SKM-1 (cell line): ENCODE measurements at regions not wholly inside any gene's neighbourhood (a gene's known extent, or its start where the extent isn't known, plus 50 kb on each side); places are given as distances from the start of the nearest gene placed in this dataset.

Experiments
- DNase-seq: peaks from one replicate; lab custom pipeline; 2025; ENCODE audit not compliant: unreplicated experiment; lab: John Stamatoyannopoulos, UW

DNA sequence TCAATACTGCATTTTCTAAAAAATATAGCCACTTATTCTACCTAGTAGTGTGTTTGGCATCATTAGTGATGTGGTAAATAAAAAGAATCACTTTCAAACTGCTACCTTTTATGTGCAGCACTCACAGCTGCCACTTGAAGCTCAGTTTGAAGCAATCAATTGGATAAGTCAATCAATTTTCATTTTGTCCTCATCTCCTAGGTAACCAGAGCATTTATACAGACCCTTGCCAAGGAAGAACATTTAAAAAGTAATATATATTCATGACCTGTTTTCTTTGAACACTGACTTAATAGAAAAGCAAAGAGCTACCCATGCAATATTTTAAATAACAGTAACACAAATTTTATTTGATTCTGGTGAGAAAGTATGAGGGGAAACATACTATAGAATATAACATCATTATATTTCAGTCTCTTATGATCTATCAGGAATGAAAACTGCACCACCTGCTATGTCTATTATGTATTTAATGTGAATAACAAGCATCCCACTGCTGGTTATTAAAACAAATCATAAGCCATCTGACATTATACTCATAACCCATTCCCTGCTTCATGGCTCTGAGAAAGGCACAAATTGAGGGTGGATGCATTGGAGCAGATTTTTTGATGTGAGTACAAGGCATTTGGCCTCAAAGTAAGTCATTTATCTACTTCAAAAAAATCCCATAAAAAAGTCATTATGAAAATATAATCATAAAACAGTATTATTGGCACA lies 168.4 kb upstream of the C21orf91 start:
- DNase-seq = no peak

DNA sequence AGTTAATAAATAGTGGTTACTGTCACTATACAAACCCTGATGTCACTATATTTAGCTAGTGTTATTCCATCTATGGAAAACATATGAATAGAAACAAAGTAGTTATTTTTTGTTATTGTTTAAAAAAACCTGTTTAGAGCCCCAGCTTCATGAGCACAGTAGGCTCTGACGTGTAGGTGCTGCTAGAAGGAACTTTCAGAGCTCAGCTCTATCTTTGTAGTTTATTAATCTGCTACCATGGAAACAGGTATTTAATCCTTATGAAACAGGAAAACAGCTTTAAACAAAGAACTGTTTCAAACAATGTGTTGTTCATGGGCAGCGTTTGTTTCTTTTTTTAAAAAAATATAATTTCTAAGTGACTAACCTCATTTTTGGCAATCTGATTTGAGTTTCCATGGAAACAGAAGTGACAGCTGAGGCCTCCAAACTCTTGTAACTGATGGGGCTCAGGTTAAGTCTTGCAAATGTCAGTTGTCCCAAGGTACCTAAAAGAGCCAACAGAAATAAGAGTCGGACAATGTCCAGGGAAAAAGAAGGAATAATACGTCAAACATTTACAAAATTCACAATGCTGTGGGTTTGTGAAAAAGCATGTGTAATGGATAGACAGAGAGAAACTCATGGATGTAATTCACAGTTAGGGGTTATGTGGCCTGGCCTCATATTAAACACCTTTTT lies 162.0 kb upstream of the C21orf91 start:
- DNase-seq = no peak

- no peak for DNase-seq
Observed at GRCh38 chr21:17979763-17980162, 160.6 kb upstream of the C21orf91 start.

DNA sequence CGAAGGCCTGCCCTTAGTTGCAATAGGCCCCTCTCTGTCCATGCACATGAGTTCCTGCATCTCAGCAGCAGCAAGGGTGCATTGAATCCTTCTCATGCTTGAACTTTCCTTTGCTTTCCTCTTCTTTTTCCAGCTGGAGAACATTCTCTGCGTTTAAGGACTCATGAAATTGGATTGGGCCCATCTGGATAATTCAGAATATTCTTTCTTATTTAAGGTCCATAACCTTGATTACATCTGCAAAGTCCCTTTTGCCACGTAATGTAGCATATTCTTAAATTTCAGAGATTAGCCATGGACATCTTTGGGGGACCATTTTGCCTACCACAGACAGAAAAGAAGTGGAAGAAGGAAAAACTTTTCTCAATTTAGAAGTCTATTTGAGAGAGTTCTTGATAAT lies 159.7 kb upstream of the C21orf91 start:
- DNase-seq = no peak

- DNase-seq = no peak
Observed at GRCh38 chr21:17976691-17977090, 157.5 kb upstream of the C21orf91 start.

- DNase-seq = no peak
Observed at GRCh38 chr21:17976139-17976538, 157.0 kb upstream of the C21orf91 start.

DNA sequence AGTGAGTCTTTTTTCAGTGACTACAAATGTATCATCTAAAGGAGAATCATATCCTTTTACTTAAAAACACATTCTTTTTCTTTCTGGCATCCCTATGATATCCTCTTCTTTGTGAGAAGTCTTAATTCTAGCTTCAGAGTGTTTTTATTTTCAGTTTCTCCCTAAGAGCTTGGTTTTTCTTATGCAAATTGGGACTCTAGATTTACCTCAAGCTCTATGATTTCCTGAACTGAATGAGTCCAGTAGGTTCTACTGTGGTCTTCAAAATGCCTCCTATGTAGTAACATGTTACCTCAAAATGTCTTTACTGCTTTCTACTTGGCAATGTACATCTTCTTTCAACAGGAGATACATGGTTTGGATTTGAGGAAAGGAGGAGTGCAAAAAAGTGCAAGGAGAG lies 148.2 kb upstream of the C21orf91 start:
- no peak for DNase-seq

GRCh38 chr21:17964716-17965115 lies 145.6 kb upstream of the C21orf91 start:
- no peak for DNase-seq

DNA sequence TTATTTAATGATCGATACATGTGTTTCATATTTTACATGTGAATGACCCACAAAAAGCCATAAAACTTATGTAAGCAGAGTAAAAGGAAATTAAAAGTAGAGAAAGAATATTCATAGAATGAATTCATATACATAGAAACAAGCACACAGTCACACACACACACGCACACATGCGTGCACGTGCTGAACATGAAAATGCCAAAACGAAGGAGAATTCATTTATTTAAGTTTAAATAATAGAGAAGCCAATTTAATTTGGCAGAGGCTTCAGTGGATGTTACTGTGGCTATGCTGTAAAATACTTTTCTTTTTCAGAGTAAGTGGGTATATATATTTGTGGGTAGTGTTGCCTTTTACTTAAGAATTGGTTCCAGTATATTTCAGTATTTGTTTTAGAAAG lies 145.0 kb upstream of the C21orf91 start:
- no peak for DNase-seq

GRCh38 chr21:17950591-17950990 lies 131.4 kb upstream of the C21orf91 start:
- no peak for DNase-seq

DNA sequence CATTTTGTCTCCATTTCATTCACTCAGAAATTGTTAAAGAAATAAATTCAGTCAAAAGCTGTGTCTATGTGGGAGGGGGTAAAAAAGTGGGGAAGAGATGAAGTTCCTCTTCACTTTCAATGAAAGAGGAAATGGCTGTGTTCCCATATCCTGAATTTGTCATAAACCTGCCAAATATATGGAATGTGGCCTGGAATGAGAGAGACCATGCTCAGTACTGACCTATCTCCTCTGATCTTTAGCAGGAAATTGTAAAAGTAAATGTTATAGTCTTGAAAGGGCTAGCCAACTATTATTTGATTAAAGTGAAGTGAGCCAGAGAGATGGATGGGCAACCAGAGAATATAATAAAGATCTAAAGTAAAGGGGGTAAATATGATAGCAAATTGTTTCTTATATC lies 130.3 kb upstream of the C21orf91 start:
- no peak for DNase-seq

DNA sequence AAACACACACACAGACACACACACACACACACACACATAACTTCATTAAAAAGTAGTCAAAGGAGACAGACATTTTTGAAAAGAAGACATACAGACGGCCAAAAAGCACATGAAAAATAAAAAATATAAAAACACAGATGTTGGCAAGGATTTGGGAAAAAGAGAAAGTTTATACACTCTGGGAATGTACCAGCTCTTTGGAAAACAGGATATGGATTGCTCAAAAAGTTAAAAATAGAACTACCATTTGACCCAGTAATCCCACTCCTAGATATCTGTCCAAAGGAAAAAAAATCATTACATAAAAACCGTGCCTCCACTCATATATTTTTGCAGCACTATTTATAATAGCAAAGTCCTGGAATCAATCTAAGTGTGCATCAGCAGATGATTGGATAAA lies 128.4 kb upstream of the C21orf91 start:
- no peak for DNase-seq

DNA sequence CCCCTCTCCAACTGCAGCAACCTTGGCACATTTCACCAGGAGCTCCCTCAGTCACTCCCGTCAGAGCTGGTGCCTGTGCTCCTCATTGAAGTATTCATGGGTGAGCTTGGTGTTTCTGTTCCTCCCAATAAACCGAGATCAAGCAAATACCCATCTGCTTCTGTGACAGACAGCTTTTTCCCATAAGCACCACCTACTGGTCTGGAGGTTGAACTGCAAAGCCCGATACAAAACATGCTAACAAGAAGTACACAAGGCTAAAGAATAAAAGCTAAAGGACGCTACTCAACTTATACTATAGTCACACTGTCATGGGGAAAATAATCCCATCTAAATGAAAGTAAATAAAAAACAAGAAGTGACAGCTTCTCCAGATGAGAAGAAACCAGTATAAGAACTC lies 111.9 kb upstream of the C21orf91 start:
- DNase-seq = no peak

- DNase-seq = no peak
Observed at GRCh38 chr21:17930093-17930492, 110.9 kb upstream of the C21orf91 start.

DNA sequence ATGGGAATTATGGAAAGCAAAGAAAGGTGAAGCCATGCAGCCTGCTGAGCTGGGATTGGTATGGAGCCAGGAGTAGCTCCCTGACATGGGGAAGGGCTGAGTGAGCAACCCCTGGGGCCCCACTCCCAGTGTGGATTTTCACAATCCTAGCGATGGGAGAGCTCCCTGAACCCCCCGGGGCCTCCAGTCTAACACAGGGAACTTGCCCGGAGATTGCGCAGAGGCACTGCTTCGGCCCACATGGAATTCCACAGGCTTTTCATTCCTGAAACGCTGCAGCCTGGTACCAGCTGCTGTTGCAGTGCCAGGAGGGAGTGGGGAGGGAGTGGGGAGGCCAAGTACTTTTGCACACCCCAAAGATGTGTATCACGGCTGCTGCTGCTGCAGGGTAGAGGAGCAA lies 110.4 kb upstream of the C21orf91 start:
- no peak for DNase-seq

DNA sequence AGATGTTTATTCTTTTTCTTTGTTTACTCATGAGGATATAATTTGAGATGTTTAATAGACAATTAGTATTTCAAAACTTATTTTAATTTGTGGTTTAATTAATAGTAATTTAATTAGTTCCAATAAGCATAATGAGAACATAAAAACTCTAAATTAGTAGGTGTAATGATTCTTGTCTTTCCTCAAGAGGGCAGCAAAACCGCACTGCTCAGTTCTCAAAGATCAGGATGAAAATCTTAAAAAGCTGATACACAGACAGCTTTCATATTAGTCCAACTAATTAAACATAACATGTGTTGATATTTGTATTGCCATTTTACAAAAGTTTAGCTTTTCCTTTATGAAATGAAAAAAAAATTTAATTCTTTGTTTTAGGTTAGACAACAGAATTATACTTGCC lies 106.7 kb upstream of the C21orf91 start:
- no peak for DNase-seq

DNA sequence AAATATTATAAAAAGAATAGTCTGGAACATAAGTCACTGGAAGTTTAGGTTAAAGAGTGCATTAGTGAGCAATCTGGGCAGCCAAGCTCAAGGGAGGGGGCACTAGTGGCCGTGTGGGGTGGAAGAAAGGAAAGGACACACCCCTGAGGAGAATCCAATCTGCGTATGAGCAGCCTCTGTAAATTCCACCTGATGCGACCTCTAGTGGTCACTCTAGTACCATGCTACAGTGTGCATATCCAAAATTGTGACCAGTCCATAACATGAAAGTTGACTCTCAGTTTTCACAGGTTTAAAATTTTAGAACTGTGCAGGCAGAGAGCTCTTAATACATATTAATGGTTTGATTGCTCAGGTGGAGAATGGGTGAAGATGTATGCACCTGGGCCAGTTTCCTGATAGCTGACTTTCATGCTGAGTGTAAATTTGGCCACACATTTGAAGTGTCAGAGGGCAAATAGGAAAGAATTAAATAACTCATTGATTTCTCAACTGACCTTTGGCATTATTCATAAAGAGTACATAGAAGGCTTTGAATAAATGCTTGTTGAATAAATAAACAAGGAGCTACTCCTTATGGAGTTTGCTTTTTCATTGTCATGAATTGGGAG lies 105.9 kb upstream of the C21orf91 start:
- DNase-seq = peak; percentile 64

GRCh38 chr21:17921579-17922530 lies 102.7 kb upstream of the C21orf91 start:
- no peak for DNase-seq

- DNase-seq = no peak
Observed at GRCh38 chr21:17915976-17916375, 96.8 kb upstream of the C21orf91 start.

DNA sequence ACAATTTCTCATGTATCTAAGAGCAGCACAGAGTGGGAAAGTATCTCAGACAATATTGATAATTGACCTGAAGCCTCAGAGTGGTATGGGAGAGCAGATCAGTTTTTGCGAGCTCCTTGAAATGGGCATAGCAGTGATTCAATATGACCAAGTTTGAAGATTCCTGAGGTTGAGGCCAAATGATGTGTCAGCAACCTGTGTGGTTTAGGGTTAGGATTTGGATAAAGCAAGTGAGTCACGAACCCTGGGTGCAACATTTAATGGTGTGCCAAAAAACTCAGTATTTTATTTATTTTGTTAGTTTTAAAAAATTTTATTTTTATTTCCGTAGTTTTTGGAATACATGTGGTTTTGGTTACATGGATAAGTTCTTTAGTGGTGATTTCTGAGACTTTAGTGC lies 92.5 kb upstream of the C21orf91 start:
- DNase-seq = no peak

DNA sequence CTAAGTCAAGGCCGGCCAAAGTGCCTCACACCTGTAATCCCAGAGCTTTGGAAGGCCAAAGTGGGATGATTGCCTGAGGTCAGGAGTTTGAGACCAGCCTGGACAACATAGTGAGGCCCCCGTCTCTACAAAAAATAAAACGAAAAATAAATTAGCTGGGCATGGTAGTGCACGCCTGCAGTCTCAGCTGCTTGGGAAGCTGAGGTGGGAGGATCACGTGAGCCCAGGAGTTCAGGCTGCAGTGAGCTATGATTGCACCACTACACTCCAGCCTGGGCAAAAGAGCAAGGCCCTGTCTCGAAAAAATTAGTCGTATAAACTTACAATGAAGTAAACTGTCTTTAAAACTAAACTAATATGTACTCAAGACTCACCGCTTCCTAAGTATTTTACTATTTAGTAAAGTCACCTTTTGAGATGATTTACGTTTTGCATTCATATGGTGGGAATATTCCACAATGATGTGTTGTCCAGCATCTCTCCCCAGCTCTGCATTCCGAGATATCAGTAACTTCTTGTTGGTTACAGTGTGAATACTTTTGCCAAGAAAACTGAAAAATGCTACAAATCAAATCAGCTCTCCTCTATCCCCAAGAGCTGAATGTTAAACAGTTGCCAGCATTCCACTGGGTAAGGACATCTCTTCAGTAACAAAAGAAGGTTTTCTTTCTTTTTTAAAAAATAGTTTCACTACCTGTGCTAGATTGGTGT lies 84.9 kb upstream of the C21orf91 start:
- no peak for DNase-seq
